GM18499 (cell line): ENCODE measurements at regions not wholly inside any gene's neighbourhood (a gene's known extent, or its start where the extent isn't known, plus 50 kb on each side); places are given as distances from the start of the nearest gene placed in this dataset.

Experiments
- ATAC-seq: cut with Tn5 transposase; IDR thresholded peaks from one replicate; pipeline ENCODE4 v1.9.1; 2021; ENCODE audit warnings: moderate number of reproducible peaks; ENCODE audit not compliant: insufficient read depth, unreplicated experiment

- no peak for ATAC-seq
Observed at GRCh38 chr1:60130703-60131102, 57.1 kb upstream of the C1orf87 start.

GRCh38 chr1:60129911-60130310 lies 56.3 kb upstream of the C1orf87 start:
- ATAC-seq: no peak

- ATAC-seq: no peak
Observed at GRCh38 chr1:60126723-60127122, 53.2 kb upstream of the C1orf87 start.
